SU-DHL-6 (cell line): ENCODE measurements at regions not wholly inside any gene's neighbourhood (a gene's known extent, or its start where the extent isn't known, plus 50 kb on each side); places are given as distances from the start of the nearest gene placed in this dataset.

ENCODE experiments used
- CTCF ChIP-seq: fragments of 200-600 bp; sonication (generic); IDR thresholded peaks from one replicate; pipeline ENCODE4 v1.5.1; 2017; ENCODE audit warnings: antibody characterized with exemption, mild to moderate bottlenecking, low read length, moderate library complexity; ENCODE audit not compliant: insufficient read depth, poor library complexity, severe bottlenecking
- EZH2phosphoT487 ChIP-seq: fragments of 200-600 bp; sonication (generic), shearing (Covaris generic); conservative IDR thresholded peaks from 2 replicates; pipeline ENCODE4 v1.6.1; 2018; ENCODE audit warnings: mild to moderate bottlenecking, antibody characterized with exemption, low read length, moderate library complexity, mixed read lengths

GRCh38 chr12:83575326-83575725, 888.6 kb downstream of the TMTC2 start:
- no peak for TF ChIP-seq CTCF
- no peak for TF ChIP-seq EZH2phosphoT487
